Hematopoietic multipotent progenitor cell treated with erythropoietin and hydrocortisone succinate and interleukin-3 and kit ligand, for 15 days (in vitro differentiated cells): ENCODE measurements at regions not wholly inside any gene's neighbourhood (a gene's known extent, or its start where the extent isn't known, plus 50 kb on each side); places are given as distances from the start of the nearest gene placed in this dataset.

Source experiments
- DNase-seq: peaks from one replicate; pipeline ENCODE4 v3.0.0-alpha.2; 2015; ENCODE audit warnings: low spot score

DNA sequence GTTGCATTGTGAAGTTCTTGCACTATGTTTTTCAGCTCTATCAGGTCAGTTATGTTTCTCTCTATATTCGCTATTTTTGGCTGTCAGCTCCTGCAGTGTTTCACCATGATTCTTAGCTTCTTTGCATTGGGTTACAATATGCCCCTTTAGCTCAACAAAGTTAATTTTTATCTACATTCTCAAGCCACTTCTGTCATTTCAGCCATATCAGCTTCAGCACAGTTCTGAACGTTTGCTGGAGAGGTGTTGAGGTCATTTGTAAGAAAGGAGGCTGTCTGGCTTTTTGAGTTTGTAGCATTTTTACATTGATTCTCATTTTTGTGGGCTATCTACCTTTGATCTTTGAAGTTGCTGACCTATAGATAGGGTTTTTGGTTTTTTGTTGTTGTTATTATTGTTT is 573.2 kb upstream of the RGS18 start:
- no peak for DNase-seq

DNA sequence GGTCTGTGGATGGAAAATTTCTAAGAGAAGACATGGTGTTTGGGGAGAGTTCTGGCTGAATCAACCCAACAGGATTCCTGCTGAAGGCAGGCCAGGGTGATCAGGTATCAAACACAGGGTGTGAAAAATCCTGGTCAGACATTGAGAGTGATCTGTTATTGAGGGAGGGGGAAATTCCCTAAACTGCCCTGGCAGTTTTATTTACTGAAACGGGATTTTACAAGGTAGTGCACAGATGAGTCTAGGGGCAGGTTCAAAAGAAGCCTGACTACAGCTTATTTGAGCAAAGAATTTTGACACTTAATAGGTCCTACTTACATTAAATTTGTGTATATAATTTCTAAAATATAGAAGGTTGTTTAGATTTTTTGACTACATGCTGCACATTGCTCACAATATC is 569.4 kb upstream of the RGS18 start:
- no peak for DNase-seq

DNA sequence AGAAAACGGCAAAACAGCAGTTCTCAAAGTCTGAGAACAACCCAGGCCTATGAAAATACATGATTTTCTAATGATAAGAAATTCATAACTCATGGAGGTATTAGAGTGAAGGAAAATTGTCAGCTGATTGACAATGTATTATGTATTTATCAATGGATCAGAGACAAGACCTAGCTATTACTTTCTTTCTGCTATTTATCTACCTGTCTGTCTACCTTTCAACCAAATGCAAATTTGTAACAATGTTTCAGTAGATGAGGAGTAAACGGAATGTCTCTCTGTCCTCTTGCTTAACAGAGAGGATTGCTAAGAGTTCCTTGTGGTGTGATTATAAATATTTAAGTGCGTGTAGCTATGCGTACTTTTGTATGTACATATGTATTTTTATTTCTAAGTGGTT is 568.7 kb upstream of the RGS18 start:
- DNase-seq = no peak

DNA sequence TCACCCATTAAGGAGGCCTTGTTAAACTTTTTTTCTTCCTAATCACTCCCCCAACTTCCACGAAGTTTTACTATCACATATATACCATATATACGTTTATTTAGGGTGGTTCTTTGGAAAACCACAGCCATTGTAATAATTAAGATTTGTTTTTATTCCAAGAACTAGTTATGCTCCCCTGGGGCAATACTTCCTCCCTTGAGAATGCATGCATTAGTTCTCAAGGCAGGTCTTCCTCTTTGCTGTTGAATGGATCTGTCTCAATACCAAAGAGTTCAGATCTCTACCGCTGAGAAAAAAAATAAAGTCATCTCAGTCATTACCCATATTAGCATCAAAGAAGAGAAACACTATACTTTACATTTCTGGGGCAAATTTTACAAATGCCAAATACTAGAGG is 567.7 kb upstream of the RGS18 start:
- no peak for DNase-seq

DNA sequence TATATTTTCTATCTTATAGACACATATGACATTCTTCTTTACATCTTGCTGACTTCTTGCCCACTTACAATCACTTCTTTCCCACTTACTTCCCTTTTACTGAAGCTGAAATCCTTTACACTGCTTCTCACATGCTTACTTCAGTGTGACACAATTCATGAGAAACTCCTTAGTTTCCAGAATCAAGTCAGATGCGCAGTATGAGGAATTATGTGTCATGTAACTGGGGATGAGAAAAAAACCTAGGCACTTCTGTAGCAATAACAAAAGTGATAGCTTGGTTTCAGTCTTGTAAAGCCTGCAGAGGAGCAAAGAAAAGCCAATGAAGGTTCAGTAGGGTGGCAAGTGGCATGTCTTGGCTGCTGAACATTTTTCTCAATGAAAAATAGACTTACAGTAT is 566.2 kb upstream of the RGS18 start:
- no peak for DNase-seq

DNA sequence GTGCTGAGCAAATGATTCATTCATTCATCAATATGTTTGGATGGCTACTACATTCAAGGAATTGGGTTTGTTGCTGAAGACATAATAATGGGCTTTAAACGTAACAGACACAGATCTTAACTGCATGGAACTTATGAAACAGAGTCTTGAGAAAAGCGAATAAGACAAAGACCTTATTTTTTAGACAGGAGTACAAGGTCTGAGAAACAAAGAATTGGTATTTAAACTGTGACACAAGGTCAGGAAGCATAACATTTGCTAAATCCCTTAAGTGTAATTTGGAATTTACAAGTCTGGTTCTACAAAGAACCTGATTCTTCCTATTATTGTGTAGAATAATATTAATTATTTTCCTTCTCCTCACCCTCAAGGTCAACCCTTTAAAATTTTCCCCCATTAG is 565.4 kb upstream of the RGS18 start:
- DNase-seq = no peak

DNA sequence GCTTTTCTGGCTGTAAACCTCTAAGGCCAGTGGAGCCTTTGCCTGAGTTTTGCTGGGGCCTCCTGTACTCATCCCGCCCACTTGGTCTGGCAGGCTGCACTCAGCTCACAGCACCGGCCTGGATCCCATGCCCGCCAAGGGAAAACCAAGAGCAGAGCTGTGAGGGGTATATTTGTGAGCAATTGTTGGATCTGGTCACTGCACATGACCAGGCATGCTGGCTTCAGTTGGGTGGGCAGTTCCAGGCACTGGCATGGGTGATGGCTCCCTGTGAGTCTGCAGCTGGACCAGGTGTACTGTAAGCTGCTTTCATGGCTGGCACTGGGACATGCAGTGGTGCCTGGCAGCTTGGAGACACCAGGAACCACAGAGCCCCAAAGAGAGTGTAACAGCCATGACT is 563.1 kb upstream of the RGS18 start:
- no peak for DNase-seq

DNA sequence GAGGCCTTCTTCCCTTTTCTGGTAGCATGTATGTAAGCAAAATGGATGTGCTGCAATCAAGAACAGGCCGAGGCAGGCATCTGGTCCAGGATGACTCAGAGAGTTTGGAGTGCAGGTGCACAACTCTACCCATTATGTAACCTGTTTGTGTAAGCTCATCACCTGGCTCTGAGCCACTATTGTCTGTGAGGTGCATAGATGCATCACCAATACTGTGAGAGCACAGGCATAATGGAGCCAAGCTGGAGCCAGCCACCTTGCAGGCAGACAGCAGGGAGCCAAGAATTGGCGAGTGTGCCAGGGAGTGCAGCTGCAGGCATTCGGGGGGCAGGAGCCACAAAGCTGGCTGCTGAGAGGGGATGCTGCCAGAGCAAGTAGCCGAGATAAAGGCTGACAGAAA is 549.9 kb upstream of the RGS18 start:
- no peak for DNase-seq

DNA sequence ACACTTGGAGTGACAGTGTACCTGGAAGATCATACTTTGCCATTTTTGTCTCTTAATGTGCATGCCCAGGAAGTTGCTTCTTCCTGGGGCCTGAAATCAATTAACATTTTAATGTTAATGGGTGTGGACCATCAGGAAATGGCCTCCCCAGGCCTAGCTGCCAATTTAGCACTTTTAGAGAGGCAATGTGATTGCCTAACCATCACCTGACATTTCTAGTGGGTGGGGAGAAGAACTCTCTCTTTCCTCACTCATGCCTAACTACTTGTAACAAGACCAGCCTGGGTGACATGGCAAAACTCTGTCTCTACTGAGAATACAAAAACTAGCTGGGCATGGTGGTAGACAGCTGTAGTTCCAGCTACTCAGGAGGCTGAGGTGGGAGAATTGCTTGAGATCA is 549.0 kb upstream of the RGS18 start:
- DNase-seq = no peak

DNA sequence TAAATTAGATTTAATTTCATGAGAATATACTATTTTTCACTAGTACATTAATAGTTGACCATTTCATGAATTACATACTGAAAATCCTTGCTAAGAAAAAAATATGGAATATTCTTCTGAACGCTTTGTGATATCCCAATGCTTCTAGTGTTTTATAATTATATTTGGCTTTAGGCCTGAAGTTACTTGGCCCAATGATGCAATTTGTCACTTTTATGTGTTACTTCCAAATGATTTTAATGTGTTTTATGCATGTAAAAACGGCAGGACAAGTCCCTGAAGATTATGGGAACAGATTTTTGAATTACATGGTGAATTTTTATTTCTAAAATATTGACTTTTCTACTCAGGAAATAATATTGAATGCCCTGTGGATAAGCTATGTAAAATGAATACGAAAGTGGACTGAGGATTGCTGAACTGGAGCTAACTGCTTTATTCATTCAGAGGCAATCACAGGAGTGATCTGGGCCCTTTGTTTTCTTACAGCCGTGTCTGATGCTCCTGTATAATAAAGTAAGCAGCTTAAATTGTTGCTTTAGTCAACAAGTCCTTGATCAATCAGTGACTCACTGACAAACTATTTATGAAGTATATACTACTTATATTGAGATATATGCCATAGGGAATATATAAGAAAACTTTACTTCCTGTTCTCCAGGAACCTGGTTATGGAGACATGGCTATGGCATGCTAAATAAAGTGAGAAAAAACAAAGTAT is 543.0 kb upstream of the RGS18 start:
- no peak for DNase-seq

DNA sequence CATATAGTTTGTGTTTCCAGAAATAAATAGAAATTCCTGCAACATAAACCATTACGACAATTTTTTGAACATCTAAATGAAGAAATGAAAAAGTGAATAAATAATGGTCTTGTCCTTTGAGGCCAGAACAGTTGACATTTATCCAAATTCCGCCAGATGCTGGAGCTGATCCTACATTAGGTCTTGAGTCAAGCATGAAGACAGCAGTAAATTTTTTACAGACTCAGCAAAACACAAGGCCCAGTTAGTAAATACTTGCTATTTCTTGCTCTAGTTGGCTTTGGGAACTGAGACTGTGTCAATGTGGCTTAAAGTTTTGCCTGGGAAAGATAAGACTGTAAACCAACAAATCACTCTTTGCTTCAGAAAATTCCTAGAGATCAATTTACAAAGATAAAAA is 540.1 kb upstream of the RGS18 start:
- DNase-seq = no peak

DNA sequence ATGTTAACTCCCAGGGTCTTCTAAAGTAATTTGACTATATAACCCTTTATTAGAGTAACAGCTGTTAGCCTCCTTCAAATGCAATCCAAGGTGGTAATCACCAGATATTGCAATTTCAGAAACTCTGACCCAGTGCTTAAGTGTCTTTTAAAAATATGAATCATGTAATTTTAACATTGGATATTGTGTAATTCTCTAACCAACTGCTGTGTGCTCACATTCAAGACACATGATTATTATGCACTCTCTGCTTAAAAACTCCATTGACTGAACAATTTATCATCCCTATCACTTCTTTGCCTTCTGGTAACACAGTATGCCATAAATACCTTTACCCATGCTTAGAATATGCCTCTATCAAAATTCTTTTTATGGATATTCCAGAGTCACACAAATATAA is 537.4 kb upstream of the RGS18 start:
- DNase-seq = no peak

DNA sequence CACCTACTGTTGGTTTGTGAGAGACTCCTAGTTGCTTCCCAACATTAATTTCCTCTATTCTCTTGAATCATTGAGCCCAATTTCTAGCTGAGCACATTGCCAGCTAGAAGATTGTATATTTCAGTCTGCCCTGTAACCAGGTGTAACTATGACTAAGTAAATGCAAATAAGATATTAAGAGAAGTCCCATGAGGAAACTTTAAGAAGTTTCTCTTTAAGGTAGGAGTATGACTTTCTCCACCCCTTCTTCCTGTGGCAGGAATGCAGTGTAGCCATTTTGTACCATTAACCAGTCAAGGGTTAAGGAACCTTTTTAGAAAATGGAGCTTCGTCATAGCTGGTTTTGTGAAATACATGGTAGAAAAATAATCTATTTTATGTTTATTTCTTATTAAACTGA is 534.2 kb upstream of the RGS18 start:
- DNase-seq = no peak

DNA sequence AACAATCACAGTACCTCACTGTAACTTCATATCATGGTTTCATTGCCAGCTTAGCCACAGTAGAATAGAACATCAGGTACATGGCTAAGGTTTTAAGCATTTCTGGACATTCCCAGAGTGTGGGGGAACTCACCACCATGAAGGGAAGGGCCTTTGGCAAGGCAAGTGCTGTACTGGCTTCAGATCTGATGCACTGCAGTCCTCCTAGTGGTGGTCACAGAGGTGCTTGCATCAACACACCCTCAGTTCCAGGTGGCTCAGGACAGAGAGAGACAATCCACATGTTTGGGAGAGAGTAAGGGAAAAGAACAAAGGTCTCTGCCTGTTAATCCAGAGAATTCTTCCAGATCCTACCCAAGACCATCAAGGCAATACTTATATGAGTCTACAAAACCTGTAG is 528.4 kb upstream of the RGS18 start:
- no peak for DNase-seq

DNA sequence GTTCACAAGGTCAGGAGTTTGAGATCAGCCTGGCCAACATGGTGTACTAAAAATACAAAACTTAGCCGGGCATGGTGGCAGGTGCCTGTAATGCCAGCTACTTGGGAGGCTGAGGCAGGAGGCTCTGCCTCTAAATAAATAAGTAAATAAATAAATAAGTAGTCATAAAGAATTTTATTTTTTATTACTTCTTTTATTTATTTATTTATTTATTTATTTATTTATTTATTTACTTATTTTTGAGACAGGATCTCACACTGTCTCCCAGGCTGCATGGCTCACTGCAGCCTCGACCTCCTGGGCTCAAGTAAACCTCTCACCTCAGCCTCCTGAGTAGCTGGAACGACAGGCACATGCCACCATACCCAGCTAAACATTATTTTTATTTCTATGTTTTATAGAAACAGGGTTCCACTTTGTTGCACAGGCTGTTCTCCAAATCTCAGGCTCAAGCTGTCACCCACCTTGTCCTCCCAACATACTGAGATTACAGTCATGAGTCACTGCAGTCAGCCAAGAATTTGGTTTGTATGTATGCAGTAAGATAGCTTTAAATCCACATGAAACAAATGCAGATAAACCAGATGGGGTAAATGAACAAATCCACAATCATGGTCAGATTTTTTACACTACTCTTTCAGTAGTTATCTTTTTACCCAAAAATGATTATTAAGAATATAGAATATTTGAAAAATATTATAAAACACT is 523.3 kb upstream of the RGS18 start:
- no peak for DNase-seq

DNA sequence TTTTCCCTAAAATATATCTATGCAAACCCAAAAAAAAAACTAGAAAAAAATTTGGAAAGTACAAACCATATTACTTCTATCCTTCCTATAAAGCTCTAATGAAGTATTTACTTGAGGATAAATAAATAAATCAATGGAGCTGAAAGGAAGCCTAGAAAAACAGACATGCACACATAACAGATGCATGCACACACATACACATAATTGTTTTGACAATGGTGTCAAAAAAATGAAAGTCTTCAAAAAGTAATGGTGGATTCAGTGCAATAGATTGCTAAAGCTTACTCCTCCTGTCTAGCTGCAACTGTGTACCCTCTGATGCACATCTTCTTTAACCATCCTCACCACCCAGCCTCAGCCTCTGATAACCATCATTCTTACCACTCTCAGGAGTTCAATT is 521.9 kb upstream of the RGS18 start:
- DNase-seq = no peak

DNA sequence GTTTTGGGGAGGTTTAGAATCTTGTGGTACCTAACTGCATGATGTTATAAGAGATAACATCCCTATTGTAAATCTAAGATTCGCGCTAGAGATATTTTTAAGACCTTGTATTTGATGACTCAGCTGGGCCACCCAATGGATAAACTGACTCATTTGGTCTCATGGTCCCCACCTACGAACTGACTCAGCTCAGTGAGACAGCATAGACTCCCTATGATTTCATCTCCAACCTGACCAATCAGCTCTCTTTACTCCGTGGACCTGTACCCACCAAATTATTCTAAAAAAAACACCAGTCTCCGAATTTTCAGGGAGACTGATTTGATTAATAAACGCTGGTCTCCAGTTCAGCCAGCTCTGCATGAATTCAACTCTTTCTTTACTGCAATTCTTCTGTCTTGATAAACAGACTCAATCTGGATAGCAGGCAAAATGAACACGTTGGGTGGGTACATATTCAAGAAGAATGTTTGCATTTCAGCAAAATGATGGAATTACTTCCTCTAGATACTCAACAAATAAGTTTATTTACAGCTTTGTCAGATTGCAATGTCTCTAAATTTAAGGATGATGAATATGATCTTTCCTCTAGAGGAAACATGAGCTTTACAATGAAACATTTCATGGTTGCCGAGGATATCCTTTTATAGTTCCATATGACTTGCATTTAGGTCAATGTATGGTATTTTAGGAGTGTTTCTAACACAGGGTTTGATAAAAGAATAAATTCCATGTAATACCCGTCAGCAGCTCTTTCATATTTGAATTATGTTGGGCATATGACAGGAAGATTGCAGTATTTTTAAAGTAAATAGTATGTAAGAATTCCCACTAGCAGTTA is 516.6 kb upstream of the RGS18 start:
- no peak for DNase-seq

DNA sequence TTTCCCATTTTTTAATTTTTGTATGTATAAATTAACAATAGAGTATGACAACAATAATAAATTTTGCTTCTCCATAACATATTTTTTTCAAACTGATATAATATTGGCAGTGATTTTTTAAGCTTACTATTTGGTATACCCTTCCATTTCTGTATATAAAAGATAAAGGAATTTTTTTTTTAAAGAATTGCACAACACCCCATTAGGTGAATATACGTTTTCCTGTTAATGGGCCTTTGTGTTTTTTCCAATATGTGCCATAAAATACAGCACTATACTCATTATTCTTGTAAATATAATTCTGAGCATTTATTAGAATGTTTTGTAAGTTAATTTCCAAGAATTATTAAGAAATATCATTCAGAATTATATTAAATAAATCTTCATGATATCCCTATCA is 515.2 kb upstream of the RGS18 start:
- no peak for DNase-seq

DNA sequence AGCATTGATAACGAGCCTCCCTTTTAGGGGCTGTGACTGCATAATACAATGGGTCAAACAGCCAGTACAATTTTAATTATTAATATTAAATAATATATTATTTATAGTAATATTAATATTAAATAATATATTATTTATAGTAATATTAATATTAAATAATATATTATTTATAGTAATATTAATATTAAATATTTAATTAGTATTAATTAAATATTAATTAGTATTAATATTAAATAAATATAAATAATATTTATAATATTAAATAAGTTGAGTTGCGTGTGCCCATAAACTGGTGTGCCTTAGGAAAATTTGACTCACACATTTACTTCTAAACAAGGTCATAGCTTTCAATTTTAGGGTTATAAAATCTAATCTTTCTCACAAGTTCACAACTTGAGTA is 509.3 kb upstream of the RGS18 start:
- no peak for DNase-seq

DNA sequence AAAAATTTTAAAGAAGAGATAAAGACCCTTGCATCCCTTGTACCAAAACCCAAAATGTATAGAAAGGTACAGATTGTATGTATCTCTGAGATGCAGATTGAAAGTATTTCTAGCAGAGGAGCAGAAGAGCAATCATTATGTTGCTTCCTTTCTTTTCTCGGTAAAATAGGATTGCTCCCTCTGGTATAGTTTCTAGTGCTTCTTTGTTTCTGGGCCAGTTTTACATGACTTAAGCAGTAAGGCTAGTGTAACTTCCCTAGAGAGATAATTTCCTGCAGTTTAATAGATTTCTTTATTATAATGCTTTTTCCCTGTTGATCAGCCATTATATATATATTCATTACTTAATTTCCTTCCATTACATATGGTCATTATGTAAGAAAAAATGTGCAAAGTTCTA is 496.2 kb upstream of the RGS18 start:
- no peak for DNase-seq

DNA sequence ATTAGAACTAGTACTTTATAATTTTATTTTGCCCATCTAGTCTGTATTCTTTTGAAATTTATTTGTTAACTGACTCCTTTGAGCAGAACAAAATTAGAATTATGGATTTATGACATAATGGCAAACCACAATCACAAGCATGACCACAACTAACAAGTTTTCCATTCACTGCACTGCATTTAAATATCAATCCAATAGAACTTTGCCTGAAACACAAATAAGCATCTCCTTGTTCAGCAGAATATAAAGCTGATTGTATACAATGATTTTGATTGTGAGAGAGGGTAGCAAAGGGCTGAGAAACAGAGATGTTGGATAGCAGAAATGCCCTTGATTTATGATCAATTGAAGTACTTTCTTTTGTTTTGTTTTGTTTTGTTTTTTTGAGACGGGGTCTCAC is 495.5 kb upstream of the RGS18 start:
- DNase-seq = no peak

DNA sequence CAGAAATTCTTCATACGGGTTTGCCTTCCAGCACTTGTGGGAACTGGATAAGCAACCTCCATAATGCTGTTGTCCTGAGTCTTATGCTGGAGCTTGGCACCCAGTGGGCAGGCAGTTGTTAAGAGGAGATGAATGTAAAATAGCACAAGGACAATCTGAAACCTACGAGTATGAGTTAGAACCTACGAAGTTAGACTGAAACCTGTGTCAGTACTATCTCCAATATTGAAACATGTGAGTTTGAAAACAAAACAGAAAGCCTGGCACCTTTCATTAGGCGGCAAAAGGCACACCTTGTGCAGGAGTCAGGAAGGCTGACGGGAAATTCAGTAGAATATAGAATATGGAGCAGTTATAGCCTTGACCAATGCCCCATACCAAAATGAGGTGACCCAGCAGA is 489.7 kb upstream of the RGS18 start:
- DNase-seq = no peak

DNA sequence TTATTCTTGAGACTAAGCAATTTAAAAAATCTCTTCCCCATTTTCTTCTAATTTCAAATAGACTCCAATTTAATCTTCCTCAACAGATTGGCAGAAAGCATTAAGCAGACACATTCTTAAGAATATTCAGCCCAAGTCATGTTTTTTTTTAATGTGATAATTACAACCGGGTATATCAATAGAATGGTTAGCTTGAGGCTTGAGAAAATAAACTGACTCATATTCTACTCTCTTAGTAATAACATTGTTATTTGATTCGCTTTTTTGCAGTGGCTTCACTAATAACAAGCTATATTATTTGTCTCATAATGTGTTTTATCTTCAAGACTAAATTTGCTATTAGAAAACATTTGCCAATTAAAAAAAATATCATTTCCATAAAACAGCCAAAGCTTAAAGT is 488.6 kb upstream of the RGS18 start:
- DNase-seq = no peak
